ENCODE measurements at regions not wholly inside any gene's neighbourhood (a gene's known extent, or its start where the extent isn't known, plus 50 kb on each side); places are given as distances from the start of the nearest gene placed in this dataset.

DNA sequence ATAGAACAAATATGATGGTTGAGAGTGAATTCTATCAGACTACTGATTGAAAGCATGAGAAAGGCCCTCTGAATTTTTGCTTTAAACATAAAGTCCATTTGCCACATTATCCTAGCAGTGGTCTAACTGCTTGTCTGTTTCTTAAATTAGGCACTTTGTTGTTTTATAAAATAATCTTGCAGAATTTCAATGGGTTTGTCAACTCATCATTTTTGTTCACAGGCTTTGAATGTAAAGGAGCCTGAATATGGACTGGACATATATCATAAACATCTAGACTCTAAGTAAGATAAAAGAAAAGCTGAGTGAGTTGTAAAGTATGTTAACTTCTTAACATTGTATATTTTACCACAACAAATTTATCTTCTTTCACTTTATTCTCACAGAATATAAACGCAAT lies 845.9 kb downstream of the SUCLG1 start:
- TF ChIP-seq, protein P1, sequence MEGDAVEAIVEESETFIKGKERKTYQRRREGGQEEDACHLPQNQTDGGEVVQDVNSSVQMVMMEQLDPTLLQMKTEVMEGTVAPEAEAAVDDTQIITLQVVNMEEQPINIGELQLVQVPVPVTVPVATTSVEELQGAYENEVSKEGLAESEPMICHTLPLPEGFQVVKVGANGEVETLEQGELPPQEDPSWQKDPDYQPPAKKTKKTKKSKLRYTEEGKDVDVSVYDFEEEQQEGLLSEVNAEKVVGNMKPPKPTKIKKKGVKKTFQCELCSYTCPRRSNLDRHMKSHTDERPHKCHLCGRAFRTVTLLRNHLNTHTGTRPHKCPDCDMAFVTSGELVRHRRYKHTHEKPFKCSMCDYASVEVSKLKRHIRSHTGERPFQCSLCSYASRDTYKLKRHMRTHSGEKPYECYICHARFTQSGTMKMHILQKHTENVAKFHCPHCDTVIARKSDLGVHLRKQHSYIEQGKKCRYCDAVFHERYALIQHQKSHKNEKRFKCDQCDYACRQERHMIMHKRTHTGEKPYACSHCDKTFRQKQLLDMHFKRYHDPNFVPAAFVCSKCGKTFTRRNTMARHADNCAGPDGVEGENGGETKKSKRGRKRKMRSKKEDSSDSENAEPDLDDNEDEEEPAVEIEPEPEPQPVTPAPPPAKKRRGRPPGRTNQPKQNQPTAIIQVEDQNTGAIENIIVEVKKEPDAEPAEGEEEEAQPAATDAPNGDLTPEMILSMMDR (IDR thresholded peaks at IDR 0.05; ENCODE audit: low read length) = no peak
- TF ChIP-seq EZH2 (IDR thresholded peaks at IDR 0.05; ENCODE audit: borderline replicate concordance, low read length) = no peak
